SIG-M5 treated with dmso at 0.1 percent for 504 hours (cell line): ENCODE measurements at regions not wholly inside any gene's neighbourhood (a gene's known extent, or its start where the extent isn't known, plus 50 kb on each side); places are given as distances from the start of the nearest gene placed in this dataset.
"Not testable (repeated sequence)": the region's sequence is repeated elsewhere in the genome, so short reads cannot be mapped to it uniquely, and the experiment has no call there.

Experiments
- DNase-seq: peaks from one replicate; lab custom pipeline; 2025; ENCODE audit not compliant: unreplicated experiment; lab: John Stamatoyannopoulos, UW

- no peak for DNase-seq
These were observed 477.9 kb downstream of the MN1 start for GRCh38 chr22:27323661-27324060.

- not testable (repeated sequence) for DNase-seq
These were observed 476.6 kb downstream of the MN1 start for GRCh38 chr22:27324908-27325307.

GRCh38 chr22:27327497-27327896 lies 474.1 kb downstream of the MN1 start:
- no peak for DNase-seq

GRCh38 chr22:27327981-27328721 lies 473.4 kb downstream of the MN1 start:
- no peak for DNase-seq

- DNase-seq: no peak
These were observed 472.3 kb downstream of the MN1 start for GRCh38 chr22:27329131-27329850.

GRCh38 chr22:27329966-27330645 lies 471.4 kb downstream of the MN1 start:
- DNase-seq: no peak

GRCh38 chr22:27331526-27332281 lies 469.9 kb downstream of the MN1 start:
- peak; percentile 30 for DNase-seq

- DNase-seq: no peak
These were observed 466.4 kb downstream of the MN1 start for GRCh38 chr22:27335102-27335660.

- DNase-seq: no peak
These were observed 465.1 kb downstream of the MN1 start for GRCh38 chr22:27336151-27337090.

GRCh38 chr22:27337676-27338075 lies 463.9 kb downstream of the MN1 start:
- DNase-seq: no peak

- no peak for DNase-seq
These were observed 461.5 kb downstream of the MN1 start for GRCh38 chr22:27340047-27340446.

- DNase-seq: no peak
These were observed 457.0 kb downstream of the MN1 start for GRCh38 chr22:27344546-27344945.

GRCh38 chr22:27345691-27346090 lies 455.9 kb downstream of the MN1 start:
- DNase-seq: no peak

- no peak for DNase-seq
These were observed 453.6 kb downstream of the MN1 start for GRCh38 chr22:27347951-27348350.

- no peak for DNase-seq
These were observed 452.9 kb downstream of the MN1 start for GRCh38 chr22:27348634-27349033.

GRCh38 chr22:27349456-27349855 lies 452.1 kb downstream of the MN1 start:
- DNase-seq: no peak

- no peak for DNase-seq
These were observed 451.2 kb downstream of the MN1 start for GRCh38 chr22:27350306-27350705.

- DNase-seq: no peak
These were observed 449.1 kb downstream of the MN1 start for GRCh38 chr22:27352426-27352825.

GRCh38 chr22:27358096-27358870 lies 443.3 kb downstream of the MN1 start:
- no peak for DNase-seq
